Skeletal muscle tissue (tissue), 3 donors: ENCODE measurements at regions not wholly inside any gene's neighbourhood (a gene's known extent, or its start where the extent isn't known, plus 50 kb on each side); places are given as distances from the start of the nearest gene placed in this dataset.
"Not testable (repeated sequence)": the region's sequence is repeated elsewhere in the genome, so short reads cannot be mapped to it uniquely, and the experiment has no call there.

Source experiments
- H3K27ac ChIP-seq: one replicate; pipeline ENCODE4 v1.7.0; 2013; ENCODE audit warnings: mild to moderate bottlenecking, low read depth, low read length, inconsistent platforms
- H3K27me3 ChIP-seq, 3 donors: one replicate each; pipeline ENCODE4 v1.7.0; 2013; ENCODE audit warnings: low read length in 3 of 3; ENCODE audit not compliant: control insufficient read depth in 3 of 3, insufficient read depth in 3 of 3
- H3K36me3 ChIP-seq, 3 donors: one replicate each; pipeline ENCODE4 v1.7.0; 2013; ENCODE audit warnings: low read length in 3 of 3; ENCODE audit not compliant: control insufficient read depth in 3 of 3, insufficient read depth in 3 of 3
- H3K4me1 ChIP-seq, 3 donors: one replicate each; pipeline ENCODE4 v1.7.0; 2013; ENCODE audit warnings: low read length in 3 of 3, mild to moderate bottlenecking in 3 of 3; ENCODE audit not compliant: control insufficient read depth in 3 of 3, insufficient read depth in 3 of 3
- H3K4me3 ChIP-seq, 3 donors: one replicate each; pipeline ENCODE4 v1.7.0; 2013; ENCODE audit warnings: low read length in 3 of 3
- H3K9ac ChIP-seq, 3 donors: one replicate each; pipeline ENCODE4 v1.7.0; 2013; ENCODE audit warnings: low read length in 3 of 3, mild to moderate bottlenecking in 3 of 3, moderate library complexity in 2 of 3, low read depth in 1 of 3
- H3K9me3 ChIP-seq, 3 donors: one replicate each; pipeline ENCODE4 v1.7.0; 2013; ENCODE audit warnings: low read length in 3 of 3; ENCODE audit not compliant: control insufficient read depth in 3 of 3
- donor health status: Osteomylitis.

DNA sequence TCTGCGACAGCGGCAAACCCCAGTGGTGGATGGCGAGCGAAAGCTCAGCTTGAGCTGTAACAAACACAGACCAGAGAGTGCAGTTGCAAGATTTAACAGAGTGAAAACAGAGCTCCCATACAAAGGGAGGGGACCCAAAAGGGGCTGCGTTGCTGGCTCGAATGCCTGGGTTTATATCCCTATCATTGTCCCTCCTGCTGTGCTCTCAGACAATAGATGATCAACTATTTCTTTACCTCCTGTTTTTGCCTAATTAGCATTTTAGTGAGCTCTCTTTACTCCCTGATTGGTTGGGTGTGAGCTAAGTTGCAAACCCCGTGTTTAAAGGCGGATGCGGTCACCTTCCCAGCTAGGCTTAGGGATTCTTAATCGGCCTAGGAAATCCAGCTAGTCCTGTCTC is 1304.4 kb downstream of the ROBO2 start:
- not testable (repeated sequence) for H3K36me3 ChIP-seq, H3K27me3 ChIP-seq, H3K9ac ChIP-seq, H3K4me1 ChIP-seq, H3K9me3 ChIP-seq, H3K4me3 ChIP-seq, H3K27ac ChIP-seq

DNA sequence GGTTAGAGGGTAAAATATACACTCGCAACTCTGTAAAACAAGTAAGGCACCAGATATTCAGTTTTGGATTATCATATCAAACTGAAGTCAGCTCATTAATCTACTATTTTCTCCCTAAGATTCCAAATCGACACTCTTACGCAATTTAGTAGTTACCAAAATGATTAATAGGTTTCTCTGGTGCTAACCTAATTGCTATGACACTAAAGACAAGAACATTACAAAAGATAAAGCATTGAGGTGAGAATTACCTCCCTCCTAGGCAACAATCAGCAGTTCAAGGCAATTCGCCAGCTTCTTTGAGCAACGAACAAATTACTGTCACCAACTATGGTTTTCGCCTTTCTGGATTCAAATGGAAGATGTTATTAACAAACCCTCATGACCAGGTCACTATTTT is 1305.0 kb downstream of the ROBO2 start:
- Histone ChIP-seq H3K9me3 (no peaks in the 10 kb centered on the region), H3K27ac (no peak overlapping the region), H3K36me3 (no peaks in the 10 kb centered on the region), H3K27me3 (no peaks in the 10 kb centered on the region), H3K9ac (no peak overlapping the region), H3K4me3 (no peak overlapping the region), H3K4me1 (no peaks in the 10 kb centered on the region)

DNA sequence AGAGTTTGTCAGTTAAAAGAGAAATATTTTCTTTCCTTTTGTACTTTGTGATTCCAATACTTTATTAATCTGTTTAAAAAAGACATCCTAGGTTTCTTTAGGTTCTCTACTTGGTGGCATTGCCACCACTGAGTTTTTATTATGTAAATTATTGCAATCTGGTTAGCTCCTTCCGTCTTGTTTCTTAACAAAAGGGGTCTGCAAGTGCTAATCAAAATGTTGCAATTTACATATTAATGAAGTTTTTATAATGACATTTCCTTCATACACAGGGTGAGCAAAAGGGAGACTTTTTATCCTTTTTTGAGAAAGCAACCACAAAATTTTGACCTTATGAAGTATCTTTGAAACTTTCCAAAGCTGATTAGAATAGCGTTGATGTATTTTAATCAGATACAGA is 1307.3 kb downstream of the ROBO2 start:
- Histone ChIP-seq H3K36me3 (no peaks in the 10 kb centered on the region), H3K9ac (no peak overlapping the region), H3K9me3 (no peaks in the 10 kb centered on the region), H3K4me3 (no peak overlapping the region), H3K27me3 (no peaks in the 10 kb centered on the region), H3K4me1 (no peaks in the 10 kb centered on the region), H3K27ac (no peak overlapping the region)

DNA sequence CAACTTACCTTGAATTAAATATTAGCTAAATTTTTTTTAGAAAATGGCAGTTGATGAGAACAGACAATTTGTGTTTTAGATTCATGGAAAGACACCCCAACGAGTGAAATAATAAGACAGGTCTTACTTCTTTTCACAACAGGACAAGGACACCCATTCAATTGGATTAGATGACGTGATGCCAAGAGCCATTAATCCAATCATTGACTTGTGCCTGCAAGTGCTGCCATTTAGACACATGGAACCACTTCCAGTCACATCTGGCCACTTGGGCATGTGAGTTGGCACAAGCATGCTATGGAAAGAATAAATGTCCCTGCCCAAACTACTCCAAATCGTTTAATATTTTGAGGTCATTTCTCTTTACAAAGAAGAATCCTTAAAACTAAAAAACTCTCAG is 1308.8 kb downstream of the ROBO2 start:
- Histone ChIP-seq H3K9ac (no peak overlapping the region), H3K27ac (no peak overlapping the region), H3K27me3 (no peaks in the 10 kb centered on the region), H3K4me3 (no peak overlapping the region), H3K4me1 (no peaks in the 10 kb centered on the region), H3K36me3 (no peaks in the 10 kb centered on the region), H3K9me3 (no peaks in the 10 kb centered on the region)

DNA sequence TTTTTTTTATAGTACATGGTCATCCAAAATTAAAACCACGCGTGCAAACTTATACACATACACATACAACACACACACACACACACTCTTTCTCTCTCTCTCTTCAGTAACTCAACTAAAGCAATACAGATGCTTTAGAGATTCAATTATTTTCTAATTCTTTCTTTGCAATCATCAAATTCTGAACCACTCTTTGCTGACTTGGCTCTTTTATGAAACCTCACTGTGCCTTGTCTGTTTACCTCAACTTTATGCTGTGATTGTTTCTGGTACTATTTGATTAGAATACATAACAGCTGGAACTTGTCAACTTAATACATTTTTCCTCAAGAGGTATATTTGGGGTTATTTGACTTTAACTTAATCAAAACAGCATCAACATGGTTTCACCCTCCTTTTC is 1309.7 kb downstream of the ROBO2 start:
- Histone ChIP-seq H3K9ac (no peak overlapping the region), H3K9me3 (no peaks in the 10 kb centered on the region), H3K4me3 (no peak overlapping the region), H3K4me1 (no peaks in the 10 kb centered on the region), H3K27me3 (no peaks in the 10 kb centered on the region), H3K36me3 (no peaks in the 10 kb centered on the region), H3K27ac (no peak overlapping the region)

DNA sequence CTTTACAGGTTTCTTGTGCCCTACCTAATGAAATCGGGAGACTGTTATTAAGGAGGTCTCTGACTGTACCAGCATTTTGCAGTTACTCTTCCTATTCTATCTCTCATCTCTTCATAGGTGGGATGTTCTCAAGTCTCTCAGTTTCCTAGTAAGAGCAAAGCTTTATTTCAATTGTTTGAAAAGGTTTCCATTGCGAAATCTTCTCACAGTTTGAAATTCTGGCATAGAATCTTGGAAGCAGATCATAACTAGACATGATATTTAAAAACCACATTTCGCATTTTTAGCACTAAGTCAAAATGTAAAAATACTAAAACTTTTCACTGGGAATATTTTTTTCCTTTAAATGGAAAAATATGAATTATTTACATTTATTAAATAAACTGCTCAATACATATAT is 1311.4 kb downstream of the ROBO2 start:
- H3K4me3 ChIP-seq, result no peak overlapping the region
- no peak overlapping the region for H3K9ac ChIP-seq
- no peaks in the 10 kb centered on the region for H3K4me1 ChIP-seq
- H3K9me3 ChIP-seq, result no peaks in the 10 kb centered on the region
- no peak overlapping the region for H3K27ac ChIP-seq
- H3K36me3 ChIP-seq, result no peaks in the 10 kb centered on the region
- H3K27me3 ChIP-seq, result no peaks in the 10 kb centered on the region

DNA sequence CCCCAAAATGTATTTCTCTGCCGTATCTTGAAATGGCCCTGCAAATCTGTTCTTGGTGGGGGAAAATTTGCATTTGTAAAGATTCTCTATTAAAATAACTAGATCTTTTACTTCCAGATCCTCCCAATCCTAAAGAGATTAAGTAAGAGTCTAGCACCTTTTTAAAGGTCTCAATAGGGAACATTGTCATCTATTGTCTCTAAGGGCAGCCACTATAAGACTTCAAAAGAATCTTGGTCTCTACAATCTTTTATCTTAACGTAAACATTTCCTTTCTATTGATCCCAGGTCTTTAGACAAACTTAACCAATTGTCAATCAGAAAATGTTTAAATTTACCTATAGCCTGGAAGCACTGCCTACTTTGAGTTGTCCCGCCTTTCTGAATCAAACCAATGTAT is 1313.3 kb downstream of the ROBO2 start:
- Histone ChIP-seq H3K9ac (no peak overlapping the region), H3K4me1 (no peaks in the 10 kb centered on the region), H3K27me3 (no peaks in the 10 kb centered on the region), H3K36me3 (no peaks in the 10 kb centered on the region), H3K27ac (no peak overlapping the region), H3K4me3 (no peak overlapping the region), H3K9me3 (no peaks in the 10 kb centered on the region)

DNA sequence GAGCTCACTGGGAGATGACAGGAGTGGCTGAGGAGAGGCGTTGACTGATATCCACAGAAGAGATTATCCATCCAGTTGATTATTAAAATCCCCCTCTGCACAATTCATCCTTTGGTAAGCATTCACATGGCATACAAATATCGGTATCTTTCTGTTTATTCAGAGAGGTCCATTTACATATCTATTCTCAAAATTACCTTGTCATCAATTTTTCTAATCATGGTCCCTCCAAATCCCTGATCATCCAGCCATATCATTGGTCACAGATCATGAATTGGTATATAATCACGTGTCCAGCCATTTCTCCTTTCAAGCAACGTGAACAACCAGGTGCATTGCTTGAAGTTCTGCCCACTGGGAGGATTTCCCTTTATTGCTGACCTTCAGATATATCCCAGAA is 1321.0 kb downstream of the ROBO2 start:
- H3K4me1 ChIP-seq, result no peaks in the 10 kb centered on the region
- no peaks in the 10 kb centered on the region for H3K27me3 ChIP-seq
- no peak overlapping the region for H3K9ac ChIP-seq
- H3K9me3 ChIP-seq, result peaks cover 0 to 2% (median 0%) of the 10 kb centered on the region in 3 donors
- H3K27ac ChIP-seq, result no peak overlapping the region
- H3K4me3 ChIP-seq, result no peak overlapping the region
- no peaks in the 10 kb centered on the region for H3K36me3 ChIP-seq

DNA sequence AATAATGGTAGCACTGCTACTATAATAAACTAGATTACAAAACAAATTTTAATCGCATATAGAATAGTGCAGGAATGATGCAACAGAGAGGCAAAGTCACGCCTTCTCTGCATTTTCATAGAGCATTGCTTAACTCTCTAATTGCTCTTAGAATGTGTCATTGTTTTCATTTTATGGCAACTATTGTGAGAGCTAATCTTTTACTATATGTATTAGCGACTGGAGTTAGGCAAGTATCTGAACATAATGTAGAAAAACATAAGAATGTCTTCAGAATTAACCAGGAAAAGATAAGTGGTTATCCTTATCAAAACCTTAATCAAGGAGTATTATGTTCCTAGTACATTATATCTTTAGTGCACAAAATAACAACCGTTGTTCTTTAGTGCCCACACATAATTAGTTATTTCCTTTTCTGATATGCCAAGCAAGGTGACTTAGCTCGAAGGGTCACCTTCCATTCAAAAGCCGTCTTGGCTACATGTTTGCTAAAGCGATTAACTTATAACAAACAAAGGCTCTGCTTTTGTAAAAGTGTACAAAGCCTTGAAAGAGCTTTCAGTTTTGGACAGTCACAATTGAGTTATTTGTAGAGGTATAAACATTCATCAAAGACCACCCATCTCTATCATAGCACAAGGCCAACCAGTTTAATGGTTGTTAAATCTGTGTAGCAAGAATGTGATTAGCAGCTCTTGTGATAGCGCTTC is 1328.9 kb downstream of the ROBO2 start:
- no peaks in the 10 kb centered on the region for H3K27me3 ChIP-seq
- no peak overlapping the region for H3K27ac ChIP-seq
- no peak overlapping the region for H3K4me3 ChIP-seq
- H3K36me3 ChIP-seq, result no peaks in the 10 kb centered on the region
- no peaks in the 10 kb centered on the region for H3K9me3 ChIP-seq
- H3K9ac ChIP-seq, result no peak overlapping the region
- no peaks in the 10 kb centered on the region for H3K4me1 ChIP-seq

DNA sequence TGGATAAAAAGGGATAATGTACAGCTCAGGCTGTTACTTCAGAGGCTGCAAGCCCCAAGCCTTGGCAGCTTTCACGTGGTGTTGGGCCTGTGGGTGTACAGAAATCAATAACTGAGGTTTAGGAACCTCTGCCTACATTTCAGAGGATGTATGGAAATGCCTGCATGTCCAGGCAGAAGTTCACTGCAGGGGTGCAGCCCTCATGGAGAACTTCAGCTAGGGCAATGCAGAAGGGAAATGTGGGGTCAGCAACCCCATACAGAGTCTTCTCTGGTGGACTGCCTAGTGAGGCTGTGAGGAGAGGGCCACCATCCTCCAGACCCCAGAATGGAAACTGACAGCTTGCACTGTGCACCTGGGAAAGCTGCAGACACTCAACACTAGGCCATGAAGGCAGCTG is 1350.3 kb downstream of the ROBO2 start:
- Histone ChIP-seq H3K9ac (no peak overlapping the region), H3K4me1 (no peaks in the 10 kb centered on the region), H3K27me3 (no peaks in the 10 kb centered on the region), H3K9me3 (peaks cover 0 to 4% (median 0%) of the 10 kb centered on the region in 3 donors), H3K36me3 (no peaks in the 10 kb centered on the region), H3K4me3 (no peak overlapping the region), H3K27ac (no peak overlapping the region)

DNA sequence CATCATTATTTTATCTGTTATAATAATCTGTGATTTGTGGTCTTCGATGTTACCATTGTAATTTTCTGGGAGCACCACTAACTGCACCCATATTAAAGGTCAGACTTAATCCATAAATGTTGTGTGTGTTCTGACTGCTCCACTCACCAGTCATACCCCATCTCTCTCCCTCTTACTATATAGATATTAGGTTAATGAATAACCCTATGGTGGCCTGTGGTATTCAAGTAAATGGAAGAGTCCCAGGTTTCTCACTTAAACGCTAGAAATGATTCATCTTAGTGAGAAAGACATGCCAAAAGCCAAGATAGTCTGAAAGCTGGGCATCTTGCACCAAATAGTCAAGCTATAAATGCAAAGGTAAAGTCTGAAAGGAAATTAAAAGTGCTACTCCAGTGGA is 1358.5 kb downstream of the ROBO2 start:
- Histone ChIP-seq H3K9ac (no peak overlapping the region), H3K27ac (no peak overlapping the region), H3K27me3 (no peaks in the 10 kb centered on the region), H3K4me3 (no peak overlapping the region), H3K36me3 (no peaks in the 10 kb centered on the region), H3K9me3 (no peaks in the 10 kb centered on the region), H3K4me1 (no peaks in the 10 kb centered on the region)
